Right atrium auricular region (tissue), 2 donors: ENCODE measurements at regions not wholly inside any gene's neighbourhood (a gene's known extent, or its start where the extent isn't known, plus 50 kb on each side); places are given as distances from the start of the nearest gene placed in this dataset.
A peak's percentile ranks its signal among the peaks of the same experiment; 100 is the strongest.

ENCODE experiments used
- DNase-seq: peaks from one replicate; pipeline ENCODE4 v3.0.0-alpha.2; 2019; ENCODE audit warnings: low spot score
- H3K27ac ChIP-seq, 2 donors: fragments of 200-600 bp; sonication (generic); 1 replicate in 1 of 2; 2 replicates in 1 of 2; pipeline ENCODE4 v1.5.1; 2016 to 2019
- H3K27me3 ChIP-seq, 2 donors: fragments of 200-600 bp; sonication (generic); one replicate each; pipeline versions ENCODE4 v1.5.1 to v1.6.0; 2017 to 2019
- H3K36me3 ChIP-seq: fragments of 200-600 bp; sonication (generic); one replicate; pipeline ENCODE4 v1.5.1; 2016
- H3K4me1 ChIP-seq, 2 donors: fragments of 200-600 bp; sonication (generic); one replicate each; pipeline versions ENCODE4 v1.5.1 to v1.6.0; 2017 to 2019
- H3K4me3 ChIP-seq, 2 donors: fragments of 200-600 bp; sonication (generic); 1 replicate in 1 of 2; 2 replicates in 1 of 2; pipeline ENCODE4 v1.5.1; 2017 to 2019; ENCODE audit warnings: mild to moderate bottlenecking in 1 of 2, moderate library complexity in 1 of 2
- H3K9me3 ChIP-seq, 2 donors: fragments of 200-600 bp; sonication (generic); one replicate each; pipeline ENCODE4 v1.5.1; 2019
- TF ChIP-seq, protein P1 (sequence below), 2 donors: fragments of 200-600 bp; sonication (generic); IDR thresholded peaks; one replicate each; pipeline ENCODE4 v1.5.1; 2019; ENCODE audit warnings: antibody characterized with exemption in 2 of 2

DNA sequence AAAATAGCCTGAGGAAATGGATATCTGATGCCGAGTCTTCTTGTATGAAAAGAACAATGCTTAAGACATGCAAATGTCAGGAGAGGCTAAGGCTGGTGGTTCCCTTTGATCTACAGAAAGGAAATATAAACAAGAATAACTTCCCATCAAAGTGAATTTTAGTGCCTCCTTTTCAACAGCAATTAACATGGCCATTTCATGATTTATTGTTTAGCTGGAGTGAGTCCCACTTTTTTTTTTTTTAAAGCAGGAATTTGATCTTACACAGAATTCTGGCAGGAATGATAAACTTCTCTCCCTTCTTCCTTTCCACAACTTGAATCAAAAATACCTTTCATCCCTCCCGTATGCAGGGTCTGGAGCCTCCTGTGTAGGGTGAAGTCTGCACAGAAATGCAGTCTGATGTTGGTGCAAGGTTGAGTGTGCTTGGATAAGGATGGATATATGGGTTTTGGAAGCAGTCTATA lies 287.0 kb downstream of the MEX3B start:
- peaks cover 0 to 7% of the 10 kb centered on the region in 2 donors for H3K4me1 ChIP-seq
- no peak overlapping the region for H3K27ac ChIP-seq
- H3K4me3 ChIP-seq, result no peak overlapping the region
- DNase-seq, result no peak
- no peaks in the 10 kb centered on the region for H3K36me3 ChIP-seq
- no peaks in the 10 kb centered on the region for H3K9me3 ChIP-seq
- TF ChIP-seq, protein P1, sequence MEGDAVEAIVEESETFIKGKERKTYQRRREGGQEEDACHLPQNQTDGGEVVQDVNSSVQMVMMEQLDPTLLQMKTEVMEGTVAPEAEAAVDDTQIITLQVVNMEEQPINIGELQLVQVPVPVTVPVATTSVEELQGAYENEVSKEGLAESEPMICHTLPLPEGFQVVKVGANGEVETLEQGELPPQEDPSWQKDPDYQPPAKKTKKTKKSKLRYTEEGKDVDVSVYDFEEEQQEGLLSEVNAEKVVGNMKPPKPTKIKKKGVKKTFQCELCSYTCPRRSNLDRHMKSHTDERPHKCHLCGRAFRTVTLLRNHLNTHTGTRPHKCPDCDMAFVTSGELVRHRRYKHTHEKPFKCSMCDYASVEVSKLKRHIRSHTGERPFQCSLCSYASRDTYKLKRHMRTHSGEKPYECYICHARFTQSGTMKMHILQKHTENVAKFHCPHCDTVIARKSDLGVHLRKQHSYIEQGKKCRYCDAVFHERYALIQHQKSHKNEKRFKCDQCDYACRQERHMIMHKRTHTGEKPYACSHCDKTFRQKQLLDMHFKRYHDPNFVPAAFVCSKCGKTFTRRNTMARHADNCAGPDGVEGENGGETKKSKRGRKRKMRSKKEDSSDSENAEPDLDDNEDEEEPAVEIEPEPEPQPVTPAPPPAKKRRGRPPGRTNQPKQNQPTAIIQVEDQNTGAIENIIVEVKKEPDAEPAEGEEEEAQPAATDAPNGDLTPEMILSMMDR (IDR thresholded peaks at IDR 0.05), result no peak
- no peaks in the 10 kb centered on the region for H3K27me3 ChIP-seq

DNA sequence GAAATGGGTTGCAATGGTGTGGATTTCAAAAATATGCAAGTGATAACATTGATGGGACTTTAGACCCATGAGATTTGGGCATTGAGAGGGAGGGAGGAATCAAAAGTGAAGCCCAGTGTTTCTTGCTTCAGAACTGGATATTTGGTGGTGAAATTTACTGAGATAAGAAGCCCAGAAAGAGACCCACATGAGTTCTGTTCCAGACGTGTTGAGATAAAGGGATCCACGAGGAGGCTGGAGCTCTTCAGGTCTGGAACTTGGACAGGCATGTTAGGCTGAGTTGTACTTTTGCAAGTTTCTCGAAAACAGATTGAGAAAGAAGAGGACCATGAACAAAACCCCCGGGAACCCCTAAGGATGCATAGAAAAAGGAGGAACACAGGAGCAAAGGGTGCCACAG lies 290.2 kb downstream of the MEX3B start:
- Histone ChIP-seq H3K4me3 (no peak overlapping the region), H3K36me3 (no peaks in the 10 kb centered on the region), H3K27me3 (no peaks in the 10 kb centered on the region), H3K27ac (no peak overlapping the region), H3K4me1 (peaks cover 0 to 30% of the 10 kb centered on the region in 2 donors), H3K9me3 (no peaks in the 10 kb centered on the region)
- DNase-seq, result no peak
- TF ChIP-seq, protein P1 (IDR thresholded peaks at IDR 0.05), result no peak

DNA sequence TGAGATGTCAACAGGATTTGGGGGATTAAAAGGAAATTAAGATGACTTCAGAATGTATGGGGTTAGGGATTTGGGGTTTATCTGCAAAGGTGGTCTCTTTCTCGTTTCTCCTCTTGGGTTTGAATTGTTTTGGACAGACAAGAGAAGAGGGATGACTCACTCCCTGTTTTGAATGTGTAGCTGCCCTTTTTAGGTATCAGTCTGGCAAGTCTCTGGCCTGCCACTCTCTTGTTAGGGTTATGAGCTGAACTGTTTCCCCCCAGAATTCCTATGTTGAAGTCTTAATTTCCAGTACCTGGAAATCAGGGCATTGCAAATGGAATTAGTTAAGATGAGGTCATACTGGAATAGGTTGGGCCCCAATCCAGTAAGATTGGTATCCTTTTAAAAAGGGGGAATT lies 291.7 kb downstream of the MEX3B start:
- no peak for DNase-seq

DNA sequence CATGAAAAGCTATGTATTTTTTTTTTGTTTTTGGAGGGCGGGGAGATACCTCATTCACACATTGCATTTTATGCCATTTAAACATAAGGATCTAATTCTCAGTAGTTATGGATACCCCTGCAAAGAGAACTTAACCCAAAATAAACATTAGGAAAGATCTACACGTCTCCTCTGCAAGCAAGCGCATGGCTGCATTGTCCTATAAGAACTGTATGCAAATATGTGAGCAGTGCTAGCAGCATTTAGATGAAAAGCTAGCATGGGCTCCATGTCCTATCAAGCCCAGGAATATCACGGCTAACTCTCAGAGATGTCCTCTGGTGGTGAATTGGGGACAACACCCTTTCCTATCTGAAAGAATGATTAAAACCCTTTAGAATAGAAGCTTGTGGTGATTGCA lies 292.8 kb downstream of the MEX3B start:
- TF ChIP-seq, protein P1 (IDR thresholded peaks at IDR 0.05), result no peak
- Histone ChIP-seq H3K36me3 (no peaks in the 10 kb centered on the region), H3K4me1 (peaks cover 0 to 30% of the 10 kb centered on the region in 2 donors), H3K4me3 (no peak overlapping the region), H3K27ac (no peak overlapping the region), H3K9me3 (no peaks in the 10 kb centered on the region), H3K27me3 (no peaks in the 10 kb centered on the region)
- DNase-seq, result no peak

More for the DNA sequence above, 291.7 kb downstream of the MEX3B start:
- Histone ChIP-seq H3K4me1 (peaks cover 0 to 30% of the 10 kb centered on the region in 2 donors), H3K27me3 (no peaks in the 10 kb centered on the region), H3K36me3 (no peaks in the 10 kb centered on the region), H3K9me3 (no peaks in the 10 kb centered on the region), H3K27ac (no peak overlapping the region), H3K4me3 (no peak overlapping the region)
- TF ChIP-seq, protein P1 (IDR thresholded peaks at IDR 0.05), result no peak

DNA sequence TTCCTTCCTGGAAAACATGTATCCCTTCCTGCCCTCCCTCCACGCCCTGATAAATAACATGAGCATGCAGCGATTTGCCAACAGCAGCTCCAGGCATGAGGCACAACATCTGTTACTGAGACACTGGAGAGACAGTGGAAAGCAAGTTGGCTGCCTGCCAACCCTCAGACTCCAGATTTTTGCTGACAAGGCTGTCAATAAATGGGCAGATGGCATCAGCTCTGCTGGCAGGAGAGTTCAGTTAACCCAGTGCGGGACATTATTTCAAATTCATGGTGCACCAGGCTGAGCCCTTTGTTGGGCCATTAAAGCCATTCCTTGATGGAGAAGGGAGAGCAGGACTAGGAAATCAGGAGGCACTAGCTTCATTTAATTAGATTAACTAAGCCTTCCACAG lies 293.3 kb downstream of the MEX3B start:
- no peaks in the 10 kb centered on the region for H3K9me3 ChIP-seq
- no peak overlapping the region for H3K27ac ChIP-seq
- H3K4me1 ChIP-seq, result peaks cover 0 to 30% of the 10 kb centered on the region in 2 donors
- TF ChIP-seq, protein P1 (IDR thresholded peaks at IDR 0.05), result no peak
- H3K27me3 ChIP-seq, result no peaks in the 10 kb centered on the region
- no peak overlapping the region for H3K4me3 ChIP-seq
- peak; percentile 68 for DNase-seq
- no peaks in the 10 kb centered on the region for H3K36me3 ChIP-seq

DNA sequence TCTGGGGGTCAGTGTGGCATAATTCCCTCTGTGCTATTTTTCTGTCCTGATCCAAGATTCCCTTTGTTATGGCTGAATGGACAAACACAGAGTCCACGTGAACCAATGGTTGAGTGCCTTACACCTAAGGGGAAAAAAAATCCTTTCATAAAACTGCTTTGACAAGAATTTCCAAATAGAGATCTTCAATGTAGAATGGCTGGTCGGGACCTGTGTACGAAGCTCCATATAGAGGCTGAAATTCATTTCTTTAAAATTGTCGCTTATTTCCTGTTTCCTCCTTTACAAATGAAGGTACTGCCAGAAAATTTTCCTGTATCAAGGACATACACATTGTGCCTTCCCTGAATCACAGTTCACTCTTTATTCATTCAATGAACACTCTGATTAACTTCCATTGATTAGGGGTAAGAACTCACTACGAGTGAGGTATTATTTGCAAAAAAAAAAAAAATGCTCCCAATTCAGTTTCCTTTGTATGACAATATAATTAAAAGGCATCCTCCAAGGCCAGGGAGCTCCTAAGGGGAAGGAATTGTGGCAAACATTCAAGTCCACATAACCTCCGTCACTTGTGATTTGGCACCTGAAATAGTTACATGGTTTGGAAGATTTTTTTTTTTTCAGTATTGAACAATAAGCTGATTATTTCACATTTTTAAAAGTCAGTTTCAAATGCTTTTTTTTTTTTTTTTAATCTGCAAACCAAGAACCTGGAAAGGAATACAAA lies 293.8 kb downstream of the MEX3B start:
- H3K4me1 ChIP-seq, result peaks cover 0 to 30% of the 10 kb centered on the region in 2 donors
- TF ChIP-seq, protein P1 (IDR thresholded peaks at IDR 0.05), result no peak
- no peak overlapping the region for H3K4me3 ChIP-seq
- no peak overlapping the region for H3K27ac ChIP-seq
- DNase-seq, result no peak
- H3K9me3 ChIP-seq, result no peaks in the 10 kb centered on the region
- no peaks in the 10 kb centered on the region for H3K36me3 ChIP-seq
- no peaks in the 10 kb centered on the region for H3K27me3 ChIP-seq
